Occipital lobe (tissue), 1 donor: ENCODE measurements at regions not wholly inside any gene's neighbourhood (a gene's known extent, or its start where the extent isn't known, plus 50 kb on each side); places are given as distances from the start of the nearest gene placed in this dataset.
A peak's percentile ranks its signal among the peaks of the same experiment; 100 is the strongest.
"Not testable (repeated sequence)": the region's sequence is repeated elsewhere in the genome, so short reads cannot be mapped to it uniquely, and the experiment has no call there.

Experiments used
- DNase-seq: peaks from one replicate; lab custom pipeline; 2025; lab: John Stamatoyannopoulos, UW

- DNase-seq, result no peak
Observed at GRCh38 chr10:28733245-28733644, 55.9 kb downstream of the BAMBI start.

GRCh38 chr10:28733647-28734046, 56.3 kb downstream of the BAMBI start:
- no peak for DNase-seq

- DNase-seq, result no peak
Observed at GRCh38 chr10:28734938-28735759, 57.8 kb downstream of the BAMBI start.

GRCh38 chr10:28737096-28737495, 59.8 kb downstream of the BAMBI start:
- DNase-seq, result no peak

- no peak for DNase-seq
Observed at GRCh38 chr10:28738200-28738599, 60.9 kb downstream of the BAMBI start.

- DNase-seq, result no peak
Observed at GRCh38 chr10:28743576-28743975, 66.3 kb downstream of the BAMBI start.

- DNase-seq, result no peak
Observed at GRCh38 chr10:28744069-28744768, 66.9 kb downstream of the BAMBI start.

- no peak for DNase-seq
Observed at GRCh38 chr10:28754930-28755718, 77.8 kb downstream of the BAMBI start.

- DNase-seq, result no peak
Observed at GRCh38 chr10:28761084-28761846, 83.9 kb downstream of the BAMBI start.

- DNase-seq, result no peak
Observed at GRCh38 chr10:28763471-28764170, 86.3 kb downstream of the BAMBI start.

GRCh38 chr10:28765641-28766040, 88.3 kb downstream of the BAMBI start:
- DNase-seq, result no peak

- DNase-seq, result peak; percentile 13
Observed at GRCh38 chr10:28768227-28768626, 90.9 kb downstream of the BAMBI start.

- no peak for DNase-seq
Observed at GRCh38 chr10:28769091-28769604, 91.8 kb downstream of the BAMBI start.

GRCh38 chr10:28771580-28772090, 94.3 kb downstream of the BAMBI start:
- not testable (repeated sequence) for DNase-seq

- no peak for DNase-seq
Observed at GRCh38 chr10:28774051-28774995, 97.0 kb downstream of the BAMBI start.

GRCh38 chr10:28775773-28776172, 98.5 kb downstream of the BAMBI start:
- no peak for DNase-seq

GRCh38 chr10:28776519-28776918, 99.2 kb downstream of the BAMBI start:
- no peak for DNase-seq

- no peak for DNase-seq
Observed at GRCh38 chr10:28777911-28778310, 100.6 kb downstream of the BAMBI start.

GRCh38 chr10:28778524-28778923, 101.2 kb downstream of the BAMBI start:
- DNase-seq, result no peak
